ENCODE measurements at regions not wholly inside any gene's neighbourhood (a gene's known extent, or its start where the extent isn't known, plus 50 kb on each side); places are given as distances from the start of the nearest gene placed in this dataset.

DNA sequence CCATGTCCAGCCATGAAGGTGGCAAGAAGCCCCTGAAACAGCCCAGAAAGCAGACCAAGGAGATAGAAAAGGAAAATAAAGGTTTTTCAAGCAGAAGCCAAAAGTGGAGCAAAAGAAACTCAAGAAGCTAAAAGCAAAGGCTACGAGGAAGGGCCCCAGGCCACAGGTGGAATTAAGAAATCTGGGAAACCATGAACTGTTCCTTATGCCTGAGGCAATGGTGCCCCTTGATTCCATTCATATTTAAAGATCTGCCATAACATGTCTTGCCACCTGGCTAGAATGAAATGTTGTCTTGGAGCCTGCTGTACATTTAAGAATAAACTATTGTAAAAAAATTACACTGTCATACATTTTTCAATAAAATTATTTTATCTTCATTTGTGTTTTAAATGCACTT lies 59.5 kb upstream of the TARS1 start:
- TF ChIP-seq, protein P1, sequence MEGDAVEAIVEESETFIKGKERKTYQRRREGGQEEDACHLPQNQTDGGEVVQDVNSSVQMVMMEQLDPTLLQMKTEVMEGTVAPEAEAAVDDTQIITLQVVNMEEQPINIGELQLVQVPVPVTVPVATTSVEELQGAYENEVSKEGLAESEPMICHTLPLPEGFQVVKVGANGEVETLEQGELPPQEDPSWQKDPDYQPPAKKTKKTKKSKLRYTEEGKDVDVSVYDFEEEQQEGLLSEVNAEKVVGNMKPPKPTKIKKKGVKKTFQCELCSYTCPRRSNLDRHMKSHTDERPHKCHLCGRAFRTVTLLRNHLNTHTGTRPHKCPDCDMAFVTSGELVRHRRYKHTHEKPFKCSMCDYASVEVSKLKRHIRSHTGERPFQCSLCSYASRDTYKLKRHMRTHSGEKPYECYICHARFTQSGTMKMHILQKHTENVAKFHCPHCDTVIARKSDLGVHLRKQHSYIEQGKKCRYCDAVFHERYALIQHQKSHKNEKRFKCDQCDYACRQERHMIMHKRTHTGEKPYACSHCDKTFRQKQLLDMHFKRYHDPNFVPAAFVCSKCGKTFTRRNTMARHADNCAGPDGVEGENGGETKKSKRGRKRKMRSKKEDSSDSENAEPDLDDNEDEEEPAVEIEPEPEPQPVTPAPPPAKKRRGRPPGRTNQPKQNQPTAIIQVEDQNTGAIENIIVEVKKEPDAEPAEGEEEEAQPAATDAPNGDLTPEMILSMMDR (IDR thresholded peaks at IDR 0.05; ENCODE audit: insufficient read depth, low read depth, low read length), result no peak
- no peak for TF ChIP-seq EZH2 (IDR thresholded peaks at IDR 0.05; ENCODE audit: insufficient read depth, low read length)
